ENCODE measurements at regions not wholly inside any gene's neighbourhood (a gene's known extent, or its start where the extent isn't known, plus 50 kb on each side); places are given as distances from the start of the nearest gene placed in this dataset.

DNA sequence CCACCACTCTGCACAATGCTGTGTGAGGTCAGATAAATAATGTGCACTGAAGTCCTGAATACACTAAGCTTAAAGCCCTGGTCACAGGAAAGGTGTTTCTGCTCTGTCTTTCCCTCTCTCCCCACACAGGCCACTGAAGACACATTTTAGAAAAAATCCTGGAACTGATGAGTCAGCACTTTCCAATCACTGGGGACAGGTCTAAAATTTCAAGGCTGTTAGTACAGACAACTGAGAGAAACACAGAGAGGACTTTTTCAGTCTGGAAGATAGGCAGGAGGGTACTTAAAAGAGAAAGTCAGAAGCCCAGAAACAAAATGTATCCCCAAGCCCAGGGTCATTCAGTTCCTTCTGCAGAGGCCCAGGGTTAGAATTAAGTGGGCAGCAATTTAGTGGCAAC, 333.9 kb upstream of the CCDC196 start:
- no peak for TF ChIP-seq CTCF (IDR thresholded peaks at IDR 0.05; ENCODE audit: borderline replicate concordance, insufficient read depth, low read depth, low read length)
- H3K4me3 ChIP-seq (ENCODE audit: low read depth, low read length): no peak overlapping the region

DNA sequence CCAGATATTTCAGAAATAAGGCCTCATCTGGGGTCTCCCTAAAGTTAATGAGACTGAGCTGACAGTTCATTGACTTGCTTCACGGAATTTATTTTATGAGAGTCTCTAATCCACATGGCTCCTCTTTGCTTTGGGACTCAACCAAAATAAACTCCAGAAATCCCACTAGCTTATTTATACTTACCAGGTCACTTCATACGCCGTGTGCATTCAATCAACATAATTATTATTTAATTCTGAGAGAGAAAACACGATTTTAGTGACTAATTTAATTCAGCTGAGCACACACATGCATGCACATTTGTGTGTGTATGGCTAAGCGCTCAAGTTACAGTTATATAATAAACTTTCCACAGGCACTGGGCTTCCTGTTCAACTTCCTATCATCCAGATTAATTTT, 333.4 kb upstream of the CCDC196 start:
- no peak for TF ChIP-seq CTCF (IDR thresholded peaks at IDR 0.05; ENCODE audit: borderline replicate concordance, insufficient read depth, low read depth, low read length)
- no peak overlapping the region for H3K4me3 ChIP-seq (ENCODE audit: low read depth, low read length)

DNA sequence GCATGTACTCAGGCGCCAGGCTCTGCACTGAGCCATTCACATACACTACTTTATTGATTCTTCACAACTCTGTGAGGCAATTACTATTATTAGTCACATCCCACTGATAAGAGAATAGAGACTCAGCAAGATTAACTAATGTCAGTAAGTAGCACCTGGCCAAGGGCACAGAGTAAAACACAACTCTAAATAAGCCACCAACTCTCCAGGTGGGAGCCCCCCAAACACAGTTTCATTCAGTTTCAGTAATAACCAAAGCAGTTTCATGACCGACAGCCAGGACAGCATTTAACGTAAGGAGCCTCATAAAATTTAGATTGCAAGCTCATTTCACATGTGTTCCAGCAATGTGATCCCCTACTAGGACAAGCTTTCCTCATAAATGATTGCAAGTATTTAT, 323.1 kb upstream of the CCDC196 start:
- H3K4me3 ChIP-seq (ENCODE audit: low read depth, low read length): no peak overlapping the region
- TF ChIP-seq CTCF (IDR thresholded peaks at IDR 0.05; ENCODE audit: borderline replicate concordance, insufficient read depth, low read depth, low read length): no peak

GRCh38 chr14:66165337-66165736, 320.8 kb upstream of the CCDC196 start:
- no peak for TF ChIP-seq CTCF (IDR thresholded peaks at IDR 0.05; ENCODE audit: borderline replicate concordance, insufficient read depth, low read depth, low read length)
- no peak overlapping the region for H3K4me3 ChIP-seq (ENCODE audit: low read depth, low read length)

DNA sequence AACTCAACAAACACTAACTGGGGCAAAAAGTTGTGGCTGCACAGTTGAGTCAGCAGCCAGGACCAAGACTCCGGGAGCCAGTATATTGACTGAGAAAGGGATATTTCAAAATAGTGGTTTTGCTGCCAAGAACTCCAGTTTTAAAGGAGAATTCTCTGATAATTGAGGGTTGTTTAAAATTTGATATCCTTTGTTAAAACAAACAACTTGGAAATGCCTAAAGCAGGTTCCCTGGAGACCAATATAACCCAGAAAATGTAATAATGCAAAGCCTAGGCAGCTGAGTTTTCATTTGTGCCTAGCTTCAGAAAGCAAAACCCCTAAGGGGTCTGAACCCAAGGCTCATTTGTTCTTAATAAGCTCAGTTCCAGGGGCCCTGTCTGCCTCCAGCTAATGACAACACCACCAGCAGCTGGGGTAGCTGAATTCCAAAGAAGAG, 311.7 kb upstream of the CCDC196 start:
- TF ChIP-seq CTCF (IDR thresholded peaks at IDR 0.05; ENCODE audit: borderline replicate concordance, insufficient read depth, low read depth, low read length): no peak
- no peak overlapping the region for H3K4me3 ChIP-seq (ENCODE audit: low read depth, low read length)

- no peak overlapping the region for H3K4me3 ChIP-seq (ENCODE audit: low read depth, low read length)
- no peak for TF ChIP-seq CTCF (IDR thresholded peaks at IDR 0.05; ENCODE audit: borderline replicate concordance, insufficient read depth, low read depth, low read length)
Measured at GRCh38 chr14:66177935-66178334, 308.2 kb upstream of the CCDC196 start.

GRCh38 chr14:66196670-66197069, 289.5 kb upstream of the CCDC196 start:
- H3K4me3 ChIP-seq (ENCODE audit: low read depth, low read length): no peak overlapping the region
- no peak for TF ChIP-seq CTCF (IDR thresholded peaks at IDR 0.05; ENCODE audit: borderline replicate concordance, insufficient read depth, low read depth, low read length)

Measured in GM12875 (cell line).